H9 (cell line): ENCODE measurements at regions not wholly inside any gene's neighbourhood (a gene's known extent, or its start where the extent isn't known, plus 50 kb on each side); places are given as distances from the start of the nearest gene placed in this dataset.

Experiments
- DNase-seq: peaks from one replicate; pipeline ENCODE4 v3.0.0-alpha.2; 2017
- H2AFZ ChIP-seq: one replicate; pipeline ENCODE4 v1.6.1; 2013; ENCODE audit warnings: mild to moderate bottlenecking, low read length, control low read depth, moderate library complexity
- H2AK5ac ChIP-seq: 2 replicates; pipeline ENCODE4 v1.6.1; 2013; ENCODE audit warnings: low read length, control low read depth, mixed read lengths; ENCODE audit not compliant: insufficient read length
- H2BK120ac ChIP-seq: one replicate; pipeline ENCODE4 v1.6.1; 2013; ENCODE audit warnings: low read depth, mild to moderate bottlenecking, low read length, control low read depth, inconsistent platforms; ENCODE audit not compliant: poor library complexity, severe bottlenecking
- H2BK12ac ChIP-seq: 2 replicates; pipeline ENCODE4 v1.6.1; 2013; ENCODE audit warnings: low read length, control low read depth, mixed read lengths, low read depth; ENCODE audit not compliant: insufficient read length
- H2BK15ac ChIP-seq: 2 replicates; pipeline ENCODE4 v1.6.1; 2013; ENCODE audit warnings: low read depth, low read length, control low read depth
- H2BK20ac ChIP-seq: one replicate; pipeline ENCODE4 v1.6.1; 2013; ENCODE audit warnings: low read depth, mild to moderate bottlenecking, low read length, control low read depth, inconsistent platforms; ENCODE audit not compliant: poor library complexity, severe bottlenecking
- H2BK5ac ChIP-seq: 2 replicates; pipeline ENCODE4 v1.6.1; 2013; ENCODE audit warnings: low read length, control low read depth, mixed read lengths; ENCODE audit not compliant: insufficient read length
- H3K14ac ChIP-seq: 2 replicates; pipeline ENCODE4 v1.6.1; 2013; ENCODE audit warnings: low read length, control low read depth; ENCODE audit not compliant: insufficient read depth
- H3K18ac ChIP-seq: 2 replicates; pipeline ENCODE4 v1.6.1; 2013; ENCODE audit warnings: low read depth, mild to moderate bottlenecking, mixed read lengths, low read length, control low read depth; ENCODE audit not compliant: insufficient read length
- H3K23ac ChIP-seq: 2 replicates; pipeline ENCODE4 v1.6.1; 2013; ENCODE audit warnings: low read length, control low read depth, mixed read lengths, low read depth; ENCODE audit not compliant: insufficient read length
- H3K23me2 ChIP-seq: 2 replicates; pipeline ENCODE4 v1.6.1; 2013; ENCODE audit warnings: low read depth, mild to moderate bottlenecking, mixed read lengths, low read length, control low read depth; ENCODE audit not compliant: insufficient read length, poor library complexity, severe bottlenecking
- H3K27ac ChIP-seq: 2 replicates; pipeline ENCODE4 v1.5.1; 2013; ENCODE audit warnings: low read length, control low read depth, mixed read lengths, low read depth; ENCODE audit not compliant: insufficient read length
- H3K27me3 ChIP-seq: 2 replicates; pipeline ENCODE4 v1.6.1; 2013; ENCODE audit warnings: low read length, control low read depth, inconsistent platforms; ENCODE audit not compliant: insufficient read depth
- H3K4ac ChIP-seq: 2 replicates; pipeline ENCODE4 v1.6.1; 2013; ENCODE audit warnings: low read depth, mild to moderate bottlenecking, control low read depth, inconsistent platforms, low read length, moderate library complexity
- H3K4me1 ChIP-seq: 2 replicates; pipeline ENCODE4 v1.6.1; 2013; ENCODE audit warnings: low read length, control low read depth, inconsistent platforms; ENCODE audit not compliant: insufficient read depth
- H3K4me2 ChIP-seq: 2 replicates; pipeline ENCODE4 v1.6.1; 2013; ENCODE audit warnings: low read length, control low read depth, mixed read lengths; ENCODE audit not compliant: insufficient read length, insufficient read depth
- H3K56ac ChIP-seq: 2 replicates; pipeline ENCODE4 v1.6.1; 2013; ENCODE audit warnings: low read depth, mild to moderate bottlenecking, mixed read lengths, low read length, control low read depth; ENCODE audit not compliant: insufficient read length
- H3K79me1 ChIP-seq: 2 replicates; pipeline ENCODE4 v1.6.1; 2013; ENCODE audit warnings: low read depth, mild to moderate bottlenecking, moderate library complexity, low read length, control low read depth, inconsistent platforms; ENCODE audit not compliant: insufficient read depth, poor library complexity, severe bottlenecking
- H3K79me2 ChIP-seq: 2 replicates; pipeline ENCODE4 v1.6.1; 2013; ENCODE audit warnings: low read length, control low read depth, inconsistent platforms; ENCODE audit not compliant: insufficient read depth
- H3K9ac ChIP-seq: 2 replicates; pipeline ENCODE4 v1.6.1; 2013; ENCODE audit warnings: low read length, control low read depth, mixed read lengths; ENCODE audit not compliant: insufficient read length; ENCODE audit errors: extremely low read depth
- H3K9me3 ChIP-seq: one replicate; pipeline ENCODE4 v1.6.1; 2013; ENCODE audit warnings: low read depth, low read length, inconsistent platforms; ENCODE audit not compliant: control insufficient read depth
- H3T11ph ChIP-seq: one replicate; pipeline ENCODE4 v1.6.1; 2013; ENCODE audit warnings: mild to moderate bottlenecking, low read length, control low read depth, inconsistent platforms
- H4K20me1 ChIP-seq: one replicate; pipeline ENCODE4 v1.6.1; 2013; ENCODE audit not compliant: control insufficient read depth, insufficient read length, insufficient read depth
- H4K5ac ChIP-seq: 2 replicates; pipeline ENCODE4 v1.6.1; 2013; ENCODE audit warnings: low read depth, mild to moderate bottlenecking, mixed read lengths, low read length, control low read depth; ENCODE audit not compliant: insufficient read length
- H4K8ac ChIP-seq: replicated peaks from 2 replicates; pipeline ENCODE4 v1.6.1; 2013; ENCODE audit warnings: low read length, control low read depth, mixed read lengths, low read depth; ENCODE audit not compliant: insufficient read length
- H4K91ac ChIP-seq: 2 replicates; pipeline ENCODE4 v1.6.1; 2013; ENCODE audit warnings: low read depth, mild to moderate bottlenecking, moderate library complexity, mixed read lengths, low read length, control low read depth; ENCODE audit not compliant: insufficient read length
- H3K27ac Mint-ChIP-seq, 3 experiments: 2 replicates in 2 of 3; 3 replicates in 1 of 3; pipeline ENCODE4 v1.8.0; 2020 to 2021; ENCODE audit warnings: mixed read lengths in 3 of 3, mild to moderate bottlenecking in 1 of 3, moderate library complexity in 1 of 3
- H3K27me3 Mint-ChIP-seq: 2 replicates; pipeline ENCODE4 v1.8.0; 2021; ENCODE audit warnings: low read depth, mild to moderate bottlenecking, moderate library complexity, mixed read lengths
- H3K36me3 Mint-ChIP-seq, 3 experiments: 2 replicates in 2 of 3; 3 replicates in 1 of 3; pipeline ENCODE4 v1.8.0; 2020 to 2021; ENCODE audit warnings: low read depth in 3 of 3, mixed read lengths in 3 of 3; ENCODE audit not compliant: insufficient read depth in 1 of 3
- H3K4me1 Mint-ChIP-seq, 2 experiments: 2 replicates each; pipeline ENCODE4 v1.8.0; 2020; ENCODE audit warnings: mixed read lengths in 2 of 2
- H3K4me3 Mint-ChIP-seq, 2 experiments: 2 replicates in 1 of 2; 3 replicates in 1 of 2; pipeline ENCODE4 v1.8.0; 2020 to 2021; ENCODE audit warnings: mild to moderate bottlenecking in 2 of 2, mixed read lengths in 2 of 2, moderate library complexity in 1 of 2
- H3K9me3 Mint-ChIP-seq, 2 experiments: 2 replicates in 1 of 2; 3 replicates in 1 of 2; pipeline ENCODE4 v1.8.0; 2020; ENCODE audit warnings: mild to moderate bottlenecking in 2 of 2, mixed read lengths in 2 of 2, moderate library complexity in 1 of 2
- CTCF ChIP-seq: fragments of 200-600 bp; sonication (generic); conservative IDR thresholded peaks from 3 replicates; pipeline ENCODE4 v1.8.0; 2021; ENCODE audit warnings: antibody characterized with exemption, mild to moderate bottlenecking
- WGBS: extraction: QIAGEN DNeasy Blood & Tissue Kit; methylation state at CpG from one replicate; pipeline ENCODE4 v1.1.7; 2013; ENCODE audit warnings: missing lambda C conversion rate, low lambda C conversion rate, mixed read lengths; ENCODE audit not compliant: insufficient read length; ENCODE audit errors: extremely low coverage; 5-methylcytosine and 5-hydroxymethylcytosine counted together

- Mint-ChIP-seq H3K4me1 (peaks cover 0 to 4% of the 10 kb centered on the region in 2 experiments; a peak in 3 of 4 replicates), H3K36me3 (no peaks in the 10 kb centered on the region), H3K27me3 (no peaks in the 10 kb centered on the region), H3K4me3 (no peak overlapping the region), H3K9me3 (no peaks in the 10 kb centered on the region), H3K27ac (no peak overlapping the region)
- no peak overlapping the region for H2BK120ac ChIP-seq
- no peak overlapping the region for H2AFZ ChIP-seq
- TF ChIP-seq CTCF = no peak
- H3K79me1 ChIP-seq = no peaks in the 10 kb centered on the region
- no peak overlapping the region for H3K18ac ChIP-seq
- no peak for DNase-seq
- no peak overlapping the region for H4K5ac ChIP-seq
- H4K20me1 ChIP-seq = no peaks in the 10 kb centered on the region
- H3K79me2 ChIP-seq = no peaks in the 10 kb centered on the region
- no peaks in the 10 kb centered on the region for H3K4me1 ChIP-seq
- no peak overlapping the region for H2BK5ac ChIP-seq
- H2BK20ac ChIP-seq = no peak overlapping the region
- H3K23me2 ChIP-seq = no peaks in the 10 kb centered on the region
- WGBS = no CpG with 5 or more reads among the region's 1 CpG
- no peak overlapping the region for H2BK12ac ChIP-seq
- no peak overlapping the region for H3K56ac ChIP-seq
- H2AK5ac ChIP-seq = no peak overlapping the region
- no peak overlapping the region for H3K23ac ChIP-seq
- no peaks in the 10 kb centered on the region for H3K27me3 ChIP-seq
- no peak overlapping the region for H4K91ac ChIP-seq
- no peak overlapping the region for H3K9ac ChIP-seq
- H3K4ac ChIP-seq = no peak overlapping the region
- H3K4me2 ChIP-seq = no peak overlapping the region
- no peak overlapping the region for H3K27ac ChIP-seq
- H2BK15ac ChIP-seq = no peak overlapping the region
- H3T11ph ChIP-seq = no peak overlapping the region
- H4K8ac ChIP-seq = no peak overlapping the region
- no peaks in the 10 kb centered on the region for H3K9me3 ChIP-seq
- no peak overlapping the region for H3K14ac ChIP-seq
Observed at GRCh38 chr13:78410847-78411246, 192.5 kb downstream of the POU4F1 start.
